Testis (tissue), 2 donors: ENCODE measurements at regions not wholly inside any gene's neighbourhood (a gene's known extent, or its start where the extent isn't known, plus 50 kb on each side); places are given as distances from the start of the nearest gene placed in this dataset.

Source experiments
- DNase-seq: peaks from one replicate; pipeline ENCODE4 v3.0.0-alpha.2; 2019
- H3K27ac ChIP-seq, 2 donors: fragments of 200-600 bp; sonication (generic); one replicate each; pipeline ENCODE4 v1.5.1; 2019
- H3K27me3 ChIP-seq: fragments of 200-600 bp; sonication (generic); one replicate; pipeline ENCODE4 v1.5.1; 2019
- H3K36me3 ChIP-seq: fragments of 200-600 bp; sonication (generic); one replicate; pipeline ENCODE4 v1.5.1; 2017; ENCODE audit warnings: low read depth; ENCODE audit errors: missing control alignments
- H3K4me1 ChIP-seq: fragments of 200-600 bp; sonication (generic); one replicate; pipeline ENCODE4 v1.5.1; 2019
- H3K4me3 ChIP-seq, 2 donors: fragments of 200-600 bp; sonication (generic); one replicate each; pipeline ENCODE4 v1.5.1; 2017 to 2019
- H3K9me3 ChIP-seq: fragments of 200-600 bp; sonication (generic); one replicate; pipeline ENCODE4 v1.5.1; 2017
- POLR2A ChIP-seq: fragments of 450-650 bp; IDR thresholded peaks from one replicate; pipeline ENCODE4 v1.6.1; 2017; ENCODE audit warnings: antibody characterized with exemption, mild to moderate bottlenecking, moderate library complexity
- WGBS, 2 donors: methylation state at CpG; one replicate each; pipeline ENCODE4 v1.1.5; 2018; 5-methylcytosine and 5-hydroxymethylcytosine counted together
- intact Hi-C: fragments of 100-400 bp; cut with DNase I; formaldehyde crosslinking; loops from one replicate; pipeline ENCODE4 v1.15.1; 2023; ENCODE audit warnings: low total_unique reads
- TF ChIP-seq, protein P1 (sequence below), 3 experiments: fragments of 450-650 bp in 2 of 3; fragments of 200-600 bp in 1 of 3; sonication (generic) in 1 of 3; IDR thresholded peaks; one replicate each; pipeline ENCODE4 v1.5.1; 2016 to 2019; ENCODE audit warnings: antibody characterized with exemption in 3 of 3, mild to moderate bottlenecking in 2 of 3, moderate library complexity in 1 of 3

DNA sequence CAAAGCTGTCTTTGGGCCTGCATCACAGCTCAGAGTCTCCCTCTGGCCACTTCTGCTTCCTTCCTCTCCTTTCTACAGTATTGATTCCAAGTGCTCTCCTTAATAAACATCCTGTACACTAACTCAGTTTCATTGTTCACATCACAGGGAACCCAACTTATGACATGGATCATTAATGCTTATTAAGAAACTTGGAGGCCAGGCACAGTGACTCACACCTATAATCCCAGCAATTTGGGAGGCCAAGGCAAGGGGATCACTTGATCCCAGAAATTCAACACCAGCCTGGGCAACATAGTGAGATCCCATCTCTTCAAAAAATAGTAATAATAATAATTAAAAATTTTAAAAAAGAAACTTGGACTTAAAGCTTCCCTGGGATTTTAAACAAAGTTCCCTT lies 89.2 kb upstream of the EFHC2 start:
- H3K9me3 ChIP-seq: no peaks in the 10 kb centered on the region
- no peak for DNase-seq
- H3K36me3 ChIP-seq: no peaks in the 10 kb centered on the region
- no peak overlapping the region for H3K27ac ChIP-seq
- no peaks in the 10 kb centered on the region for H3K27me3 ChIP-seq
- intact Hi-C loops: no loop called here
- TF ChIP-seq, protein P1, sequence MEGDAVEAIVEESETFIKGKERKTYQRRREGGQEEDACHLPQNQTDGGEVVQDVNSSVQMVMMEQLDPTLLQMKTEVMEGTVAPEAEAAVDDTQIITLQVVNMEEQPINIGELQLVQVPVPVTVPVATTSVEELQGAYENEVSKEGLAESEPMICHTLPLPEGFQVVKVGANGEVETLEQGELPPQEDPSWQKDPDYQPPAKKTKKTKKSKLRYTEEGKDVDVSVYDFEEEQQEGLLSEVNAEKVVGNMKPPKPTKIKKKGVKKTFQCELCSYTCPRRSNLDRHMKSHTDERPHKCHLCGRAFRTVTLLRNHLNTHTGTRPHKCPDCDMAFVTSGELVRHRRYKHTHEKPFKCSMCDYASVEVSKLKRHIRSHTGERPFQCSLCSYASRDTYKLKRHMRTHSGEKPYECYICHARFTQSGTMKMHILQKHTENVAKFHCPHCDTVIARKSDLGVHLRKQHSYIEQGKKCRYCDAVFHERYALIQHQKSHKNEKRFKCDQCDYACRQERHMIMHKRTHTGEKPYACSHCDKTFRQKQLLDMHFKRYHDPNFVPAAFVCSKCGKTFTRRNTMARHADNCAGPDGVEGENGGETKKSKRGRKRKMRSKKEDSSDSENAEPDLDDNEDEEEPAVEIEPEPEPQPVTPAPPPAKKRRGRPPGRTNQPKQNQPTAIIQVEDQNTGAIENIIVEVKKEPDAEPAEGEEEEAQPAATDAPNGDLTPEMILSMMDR (IDR thresholded peaks at IDR 0.05): no peak
- TF ChIP-seq POLR2A: no peak
- no peaks in the 10 kb centered on the region for H3K4me1 ChIP-seq
- H3K4me3 ChIP-seq: no peak overlapping the region

DNA sequence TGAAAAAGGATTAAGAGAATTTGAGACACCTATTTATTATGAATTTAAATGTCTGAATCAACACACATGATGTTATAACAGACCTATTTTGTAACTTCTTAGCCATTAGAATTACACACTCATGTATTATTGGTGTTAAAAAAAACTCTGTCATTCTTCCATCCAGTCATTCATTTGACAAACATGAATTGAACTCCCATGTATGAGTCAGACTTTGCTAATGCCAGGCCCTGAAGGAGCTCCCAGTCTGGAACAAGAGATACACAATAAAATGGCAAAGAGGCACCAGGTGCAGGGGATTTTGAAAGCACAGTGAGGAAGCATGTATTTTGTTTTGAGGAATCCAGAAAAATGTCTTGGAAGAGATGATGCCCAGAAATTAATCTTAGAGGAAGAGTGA lies 87.7 kb upstream of the EFHC2 start:
- H3K36me3 ChIP-seq: no peaks in the 10 kb centered on the region

DNA sequence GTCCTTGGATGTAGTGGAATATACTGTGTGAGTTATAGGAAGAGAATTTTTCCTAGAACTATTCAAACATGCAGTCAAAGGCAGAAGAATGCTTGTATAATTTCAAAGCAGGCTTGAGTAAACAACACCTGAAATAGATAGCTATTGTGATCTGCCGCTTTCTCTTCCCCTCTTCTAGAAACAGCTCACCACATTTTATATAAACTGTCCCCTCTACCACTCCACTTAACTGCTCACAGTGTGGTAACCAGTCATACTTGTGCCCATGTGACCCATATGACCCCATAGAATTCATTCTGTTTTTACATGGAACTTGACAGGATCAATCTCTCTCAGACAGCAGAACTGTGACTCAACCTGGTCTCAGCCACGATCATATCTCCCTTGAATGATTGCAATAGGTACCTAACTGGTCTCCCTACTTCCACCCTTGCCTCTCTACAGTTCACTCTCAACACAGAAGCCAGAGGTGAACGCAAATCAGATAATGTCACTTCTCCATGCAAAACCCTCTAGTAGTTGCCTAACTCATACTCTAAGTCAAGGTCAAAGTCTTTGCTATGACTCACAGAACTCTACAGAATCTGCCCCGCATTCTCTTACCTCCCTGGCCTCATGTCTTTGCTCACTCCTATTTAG lies 85.6 kb upstream of the EFHC2 start:
- Histone ChIP-seq H3K4me3 (no peak overlapping the region), H3K36me3 (no peaks in the 10 kb centered on the region), H3K4me1 (no peaks in the 10 kb centered on the region), H3K27me3 (no peaks in the 10 kb centered on the region), H3K27ac (no peak overlapping the region), H3K9me3 (no peaks in the 10 kb centered on the region)
- 90 to 91% methylated on average over 4 of the region's 4 CpGs for WGBS, 2 donors
- DNase-seq: no peak
- intact Hi-C loops: no loop called here
- TF ChIP-seq, protein P1 (IDR thresholded peaks at IDR 0.05): no peak
- no peak for TF ChIP-seq POLR2A

More for the DNA sequence above, 87.7 kb upstream of the EFHC2 start:
- Histone ChIP-seq H3K4me1 (no peaks in the 10 kb centered on the region), H3K27ac (no peak overlapping the region), H3K27me3 (no peaks in the 10 kb centered on the region), H3K9me3 (no peaks in the 10 kb centered on the region), H3K4me3 (no peak overlapping the region)
- no peak for TF ChIP-seq POLR2A
- TF ChIP-seq, protein P1 (IDR thresholded peaks at IDR 0.05): no peak
- intact Hi-C loops: no loop called here
- no peak for DNase-seq

DNA sequence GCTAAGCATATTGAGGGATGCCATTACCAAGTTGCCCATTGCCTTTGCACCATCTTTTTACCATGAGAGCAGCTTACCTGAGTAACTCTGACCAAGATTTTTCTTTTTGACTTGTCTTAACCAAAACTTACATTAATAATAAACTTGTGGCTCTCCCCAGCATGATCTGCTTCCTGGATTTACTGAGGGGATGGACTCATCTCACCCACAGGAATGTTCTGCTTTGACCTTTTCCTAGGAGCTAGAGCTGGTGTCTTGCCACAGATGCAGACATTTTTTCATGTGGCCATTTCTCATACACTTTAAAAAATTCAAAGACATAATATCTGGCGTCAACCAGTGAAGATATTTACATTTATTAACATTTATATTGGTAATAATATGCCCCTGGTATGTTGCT lies 79.2 kb upstream of the EFHC2 start:
- intact Hi-C loops: no loop called here
- no peaks in the 10 kb centered on the region for H3K4me1 ChIP-seq
- 100% methylated on average over 1 of the region's 1 CpG for WGBS, 2 donors
- H3K36me3 ChIP-seq: no peaks in the 10 kb centered on the region
- no peaks in the 10 kb centered on the region for H3K9me3 ChIP-seq
- no peaks in the 10 kb centered on the region for H3K27me3 ChIP-seq
- no peak overlapping the region for H3K4me3 ChIP-seq
- DNase-seq: no peak
- no peak overlapping the region for H3K27ac ChIP-seq
- TF ChIP-seq POLR2A: no peak
- TF ChIP-seq, protein P1 (IDR thresholded peaks at IDR 0.05): no peak

DNA sequence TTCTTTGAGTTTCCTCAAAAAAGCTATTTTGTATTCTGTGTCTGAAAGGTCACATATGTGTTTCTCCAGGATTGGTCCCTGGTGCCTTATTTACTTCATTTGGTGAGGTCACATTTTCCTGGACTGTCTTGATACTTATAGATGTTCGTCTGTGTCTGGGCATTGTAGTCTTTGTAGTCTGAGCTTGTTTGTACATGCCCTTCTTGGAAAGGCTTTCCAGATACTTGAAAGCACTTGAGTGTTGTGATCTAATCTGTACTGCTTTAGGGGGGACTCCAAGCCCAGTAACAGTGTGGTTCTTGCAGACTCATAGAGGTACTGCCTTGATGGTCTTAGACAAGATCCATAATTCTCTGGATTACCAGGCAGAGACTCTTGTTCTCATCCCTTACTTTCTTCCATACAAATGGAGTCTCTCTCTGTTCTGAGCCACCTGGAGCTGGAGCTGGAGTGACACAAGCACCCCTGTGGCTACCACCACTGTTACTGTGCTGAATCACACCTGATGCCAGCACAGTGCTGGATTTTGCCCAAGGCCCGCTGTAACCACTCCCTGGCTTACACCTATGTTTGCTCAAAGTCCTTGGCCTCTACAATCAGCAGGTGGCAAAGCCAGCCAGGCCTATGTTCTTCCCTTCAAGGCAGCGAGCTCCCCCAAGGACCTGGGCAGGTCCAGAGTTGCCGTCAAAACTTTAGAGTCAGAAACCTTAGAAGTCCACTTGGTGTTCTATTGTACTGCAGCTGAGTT lies 72.3 kb upstream of the EFHC2 start:
- no peak for TF ChIP-seq POLR2A
- TF ChIP-seq, protein P1 (IDR thresholded peaks at IDR 0.05): no peak
- Histone ChIP-seq H3K27me3 (no peaks in the 10 kb centered on the region), H3K36me3 (no peaks in the 10 kb centered on the region), H3K27ac (no peak overlapping the region), H3K9me3 (no peaks in the 10 kb centered on the region), H3K4me3 (no peak overlapping the region), H3K4me1 (no peaks in the 10 kb centered on the region)
- DNase-seq: no peak
- WGBS, 2 donors: 70 to 80% methylated on average over 1 of the region's 4 CpGs
- intact Hi-C loops: no loop called here
